Naive B cell (primary cell): ENCODE measurements at regions not wholly inside any gene's neighbourhood (a gene's known extent, or its start where the extent isn't known, plus 50 kb on each side); places are given as distances from the start of the nearest gene placed in this dataset.
A peak's percentile ranks its signal among the peaks of the same experiment; 100 is the strongest.

Experiments
- ATAC-seq, 2 donors: fragments of 150-1000 bp; cut with Tn5 transposase; 2 replicates each; pipeline ENCODE4 v1.10.0; 2021; ENCODE audit warnings: low read depth in 2 of 2, mild to moderate bottlenecking in 2 of 2, moderate library complexity in 2 of 2
- DNase-seq: peaks from one replicate; pipeline ENCODE4 v3.0.0; 2022
- H3K27ac Mint-ChIP-seq, 6 donors: one replicate each; pipeline ENCODE4 v1.8.0; 2020 to 2022; ENCODE audit warnings: mild to moderate bottlenecking in 6 of 6, mixed read lengths in 6 of 6, moderate library complexity in 5 of 6, inconsistent platforms in 2 of 6
- H3K27me3 Mint-ChIP-seq, 3 donors: one replicate each; pipeline ENCODE4 v1.8.0; 2021 to 2022; ENCODE audit warnings: mixed read lengths in 3 of 3, mild to moderate bottlenecking in 1 of 3
- H3K36me3 Mint-ChIP-seq, 2 donors: one replicate each; pipeline ENCODE4 v1.8.0; 2020 to 2022; ENCODE audit warnings: mixed read lengths in 2 of 2, inconsistent platforms in 1 of 2, mild to moderate bottlenecking in 1 of 2
- H3K4me1 Mint-ChIP-seq, 3 donors: one replicate each; pipeline ENCODE4 v1.8.0; 2020 to 2022; ENCODE audit warnings: mixed read lengths in 3 of 3, inconsistent platforms in 1 of 3, mild to moderate bottlenecking in 1 of 3, moderate library complexity in 1 of 3
- H3K4me3 Mint-ChIP-seq, 8 donors: one replicate each; pipeline ENCODE4 v1.8.0; 2020 to 2022; ENCODE audit warnings: mild to moderate bottlenecking in 8 of 8, mixed read lengths in 8 of 8, moderate library complexity in 8 of 8, inconsistent platforms in 2 of 8
- H3K9me3 Mint-ChIP-seq, 7 donors: one replicate each; pipeline ENCODE4 v1.8.0; 2020 to 2022; ENCODE audit warnings: mixed read lengths in 7 of 7, mild to moderate bottlenecking in 5 of 7, inconsistent platforms in 2 of 7, moderate library complexity in 1 of 7

DNA sequence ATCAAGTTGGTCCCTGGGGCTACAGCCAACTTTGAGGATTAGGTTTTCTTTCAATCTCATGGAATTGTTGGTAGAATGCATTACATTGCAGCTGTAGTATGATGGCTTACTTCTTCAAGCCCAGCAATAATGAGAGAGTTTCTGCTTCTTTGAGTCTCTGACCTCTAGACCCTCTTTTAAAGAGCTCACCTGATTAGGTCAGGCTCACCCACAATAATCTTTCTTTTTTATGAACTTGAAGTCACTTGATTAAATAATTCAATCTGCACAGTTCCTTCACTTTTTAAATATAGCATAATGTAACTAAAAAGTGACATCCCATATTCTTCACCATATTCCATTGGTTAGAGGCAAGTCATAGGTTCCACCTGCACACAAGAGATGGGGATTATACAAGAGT is 547.5 kb upstream of the CT83 start:
- DNase-seq (no peak), ATAC-seq (no peak)
- H3K27me3 Mint-ChIP-seq: no peaks in the 10 kb centered on the region
- no peaks in the 10 kb centered on the region for H3K4me1 Mint-ChIP-seq
- H3K36me3 Mint-ChIP-seq: no peaks in the 10 kb centered on the region
- H3K27ac Mint-ChIP-seq: no peak overlapping the region
- no peak overlapping the region for H3K4me3 Mint-ChIP-seq
- peaks cover 0 to 7% (median 5%) of the 10 kb centered on the region in 7 donors for H3K9me3 Mint-ChIP-seq

DNA sequence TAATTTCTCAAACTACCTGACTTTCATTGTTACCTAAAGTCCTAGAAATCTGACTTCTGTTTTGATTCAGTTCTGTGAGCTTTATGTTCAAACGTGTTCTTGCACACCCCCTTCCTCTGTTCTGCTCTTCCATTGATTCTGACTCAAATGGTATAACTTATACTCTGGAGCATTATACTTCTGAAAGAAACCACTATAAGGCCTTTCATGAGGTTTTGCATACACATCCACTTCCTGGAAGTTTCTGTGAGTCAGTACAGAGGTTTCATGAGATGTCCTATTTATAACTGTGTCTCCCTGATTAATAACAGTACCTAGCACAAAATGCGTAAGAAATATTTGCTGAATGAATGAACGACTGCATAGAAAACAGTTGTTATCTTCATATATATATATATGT is 540.2 kb upstream of the CT83 start:
- Mint-ChIP-seq H3K4me3 (no peak overlapping the region), H3K36me3 (no peaks in the 10 kb centered on the region), H3K27me3 (no peaks in the 10 kb centered on the region), H3K4me1 (no peaks in the 10 kb centered on the region), H3K27ac (no peak overlapping the region), H3K9me3 (peaks cover 0 to 13% (median 0%) of the 10 kb centered on the region in 7 donors)
- no peak for DNase-seq
- no peak for ATAC-seq

- no peak overlapping the region for H3K27ac Mint-ChIP-seq
- DNase-seq (no peak), ATAC-seq (no peak)
- H3K4me3 Mint-ChIP-seq: no peak overlapping the region
- no peaks in the 10 kb centered on the region for H3K4me1 Mint-ChIP-seq
- no peaks in the 10 kb centered on the region for H3K36me3 Mint-ChIP-seq
- no peaks in the 10 kb centered on the region for H3K27me3 Mint-ChIP-seq
- H3K9me3 Mint-ChIP-seq: peaks cover 2 to 15% (median 5%) of the 10 kb centered on the region in 7 donors
Measured at GRCh38 chrX:116975517-116975916, 512.7 kb upstream of the CT83 start.

DNA sequence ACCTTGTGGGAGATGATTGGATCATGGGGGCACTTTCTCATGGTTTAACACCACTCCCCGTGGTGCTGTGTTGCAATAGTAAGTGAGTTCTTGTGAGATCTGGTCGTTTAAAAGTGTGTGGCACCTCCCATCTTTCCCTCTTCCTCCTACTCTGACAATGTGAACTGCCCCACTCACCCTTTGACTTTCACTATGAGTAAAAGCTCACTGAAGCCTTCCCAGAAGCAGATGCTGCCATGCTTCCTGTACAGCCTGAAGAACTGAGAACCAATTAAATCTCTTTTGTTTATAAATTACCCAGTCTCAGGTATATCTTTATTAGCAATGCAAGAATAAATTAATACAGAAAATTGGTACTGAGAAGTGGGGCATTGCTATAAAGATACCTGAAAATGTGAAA is 509.6 kb upstream of the CT83 start:
- H3K4me1 Mint-ChIP-seq: no peaks in the 10 kb centered on the region
- no peak overlapping the region for H3K27ac Mint-ChIP-seq
- DNase-seq: no peak
- H3K4me3 Mint-ChIP-seq: no peak overlapping the region
- no peaks in the 10 kb centered on the region for H3K27me3 Mint-ChIP-seq
- ATAC-seq: no peak
- H3K9me3 Mint-ChIP-seq: peaks cover 0 to 9% (median 3%) of the 10 kb centered on the region in 7 donors
- no peaks in the 10 kb centered on the region for H3K36me3 Mint-ChIP-seq

GRCh38 chrX:116961872-116962582 is 499.3 kb upstream of the CT83 start:
- Mint-ChIP-seq H3K36me3 (no peaks in the 10 kb centered on the region), H3K4me3 (peak overlapping the region in 1 of 8 donors; percentile 16), H3K27me3 (no peaks in the 10 kb centered on the region), H3K27ac (no peak overlapping the region), H3K9me3 (peaks cover 0 to 11% (median 3%) of the 10 kb centered on the region in 7 donors), H3K4me1 (no peaks in the 10 kb centered on the region)
- ATAC-seq (no peak), DNase-seq (no peak)

DNA sequence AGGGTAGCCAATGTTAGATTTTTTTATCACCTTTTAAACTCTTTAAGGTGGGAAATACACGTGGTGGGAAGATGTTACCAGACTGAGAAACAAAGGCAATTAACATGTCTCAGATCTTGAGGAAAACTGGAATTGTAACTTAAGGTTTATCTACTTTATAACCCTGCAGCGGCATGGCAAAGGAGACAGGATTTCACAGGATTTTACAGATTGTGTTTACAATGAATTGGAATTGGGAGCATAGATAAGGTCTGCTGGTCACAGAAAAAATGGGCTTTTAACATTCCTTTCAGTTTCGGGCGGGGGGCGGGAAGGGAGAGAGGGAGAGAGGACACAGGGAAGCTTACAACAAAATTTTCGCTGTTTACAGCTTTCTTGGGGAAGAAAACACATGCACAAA is 467.5 kb upstream of the CT83 start:
- no peak overlapping the region for H3K4me3 Mint-ChIP-seq

GRCh38 chrX:116897526-116897925 is 434.8 kb upstream of the CT83 start:
- DNase-seq (no peak), ATAC-seq (no peak)
- Mint-ChIP-seq H3K4me1 (no peaks in the 10 kb centered on the region), H3K4me3 (no peak overlapping the region), H3K27ac (no peak overlapping the region), H3K27me3 (no peaks in the 10 kb centered on the region), H3K36me3 (no peaks in the 10 kb centered on the region), H3K9me3 (peaks cover 0 to 46% (median 7%) of the 10 kb centered on the region in 7 donors)

More for the DNA sequence above, 467.5 kb upstream of the CT83 start:
- DNase-seq (no peak), ATAC-seq (no peak)
- Mint-ChIP-seq H3K27ac (no peak overlapping the region), H3K4me1 (no peaks in the 10 kb centered on the region), H3K27me3 (no peaks in the 10 kb centered on the region), H3K36me3 (no peaks in the 10 kb centered on the region), H3K9me3 (peaks cover 0 to 3% (median 0%) of the 10 kb centered on the region in 7 donors)

- no peaks in the 10 kb centered on the region for H3K4me1 Mint-ChIP-seq
- H3K36me3 Mint-ChIP-seq: no peaks in the 10 kb centered on the region
- no peaks in the 10 kb centered on the region for H3K27me3 Mint-ChIP-seq
- DNase-seq (no peak), ATAC-seq (no peak)
- H3K4me3 Mint-ChIP-seq: no peak overlapping the region
- no peak overlapping the region for H3K27ac Mint-ChIP-seq
- peaks cover 2 to 15% (median 5%) of the 10 kb centered on the region in 7 donors for H3K9me3 Mint-ChIP-seq
Measured at GRCh38 chrX:116881961-116882360, 419.2 kb upstream of the CT83 start.

GRCh38 chrX:116873671-116874070 is 410.9 kb upstream of the CT83 start:
- Mint-ChIP-seq H3K27me3 (no peaks in the 10 kb centered on the region), H3K9me3 (peaks cover 0 to 2% (median 0%) of the 10 kb centered on the region in 7 donors), H3K4me1 (no peaks in the 10 kb centered on the region), H3K4me3 (no peak overlapping the region), H3K27ac (no peak overlapping the region), H3K36me3 (no peaks in the 10 kb centered on the region)
- DNase-seq: no peak
- no peak for ATAC-seq

GRCh38 chrX:116872931-116873330 is 410.2 kb upstream of the CT83 start:
- H3K4me3 Mint-ChIP-seq: no peak overlapping the region
- no peaks in the 10 kb centered on the region for H3K27me3 Mint-ChIP-seq
- no peaks in the 10 kb centered on the region for H3K4me1 Mint-ChIP-seq
- DNase-seq (no peak), ATAC-seq (no peak)
- H3K27ac Mint-ChIP-seq: no peak overlapping the region
- H3K36me3 Mint-ChIP-seq: no peaks in the 10 kb centered on the region
- peaks cover 0 to 2% (median 0%) of the 10 kb centered on the region in 7 donors for H3K9me3 Mint-ChIP-seq

DNA sequence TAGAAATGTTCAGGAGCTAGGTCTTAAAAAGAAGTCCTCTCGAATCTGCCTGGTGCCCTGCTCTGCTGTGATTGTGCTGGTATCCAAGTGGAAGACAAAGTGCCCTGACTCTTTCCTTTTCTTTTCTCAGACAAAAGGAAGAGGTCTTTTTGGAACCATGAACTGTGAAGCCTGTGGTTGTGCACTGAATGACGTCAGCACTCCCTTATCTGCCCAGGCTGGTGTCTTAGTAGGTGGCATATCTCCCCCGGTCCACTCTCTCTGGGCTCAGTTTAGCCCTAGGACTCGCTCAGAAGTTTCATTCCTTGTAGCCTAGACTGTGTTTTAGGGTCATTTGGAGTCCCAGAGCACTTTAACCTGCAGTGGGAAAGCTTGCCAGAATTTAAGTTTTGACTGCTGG is 400.3 kb upstream of the CT83 start:
- no peaks in the 10 kb centered on the region for H3K36me3 Mint-ChIP-seq
- no peaks in the 10 kb centered on the region for H3K27me3 Mint-ChIP-seq
- H3K4me3 Mint-ChIP-seq: no peak overlapping the region
- no peak for ATAC-seq
- no peak for DNase-seq
- no peak overlapping the region for H3K27ac Mint-ChIP-seq
- peaks cover 0 to 4% (median 0%) of the 10 kb centered on the region in 7 donors for H3K9me3 Mint-ChIP-seq
- no peaks in the 10 kb centered on the region for H3K4me1 Mint-ChIP-seq

DNA sequence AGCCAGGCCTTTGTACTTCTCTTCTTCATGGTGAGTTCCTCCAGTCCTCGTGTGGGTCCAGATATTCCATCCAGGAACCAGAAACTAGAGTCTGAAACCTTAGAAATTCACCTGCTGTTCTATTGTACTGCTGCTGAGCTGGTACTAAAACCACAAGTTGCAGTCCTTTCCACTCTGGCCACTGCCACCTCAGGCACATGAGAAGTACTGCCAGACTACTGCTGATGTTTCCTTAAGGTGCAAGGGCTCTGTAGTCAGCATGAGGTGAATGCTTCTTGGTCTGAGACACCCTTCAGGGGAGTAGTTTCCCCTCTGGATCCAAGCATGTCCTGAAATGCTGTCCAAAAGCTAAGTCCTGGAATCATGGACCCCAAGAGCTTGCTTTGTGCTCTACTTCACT is 399.6 kb upstream of the CT83 start:
- DNase-seq: no peak
- no peaks in the 10 kb centered on the region for H3K36me3 Mint-ChIP-seq
- ATAC-seq: no peak
- H3K9me3 Mint-ChIP-seq: peaks cover 0 to 4% (median 0%) of the 10 kb centered on the region in 7 donors
- H3K4me3 Mint-ChIP-seq: no peak overlapping the region
- no peak overlapping the region for H3K27ac Mint-ChIP-seq
- H3K4me1 Mint-ChIP-seq: no peaks in the 10 kb centered on the region
- H3K27me3 Mint-ChIP-seq: no peaks in the 10 kb centered on the region

GRCh38 chrX:116841290-116841689 is 378.5 kb upstream of the CT83 start:
- Mint-ChIP-seq H3K27me3 (no peaks in the 10 kb centered on the region), H3K4me3 (no peak overlapping the region), H3K36me3 (no peaks in the 10 kb centered on the region), H3K4me1 (no peaks in the 10 kb centered on the region), H3K9me3 (peaks cover 0 to 5% (median 2%) of the 10 kb centered on the region in 7 donors), H3K27ac (no peak overlapping the region)
- ATAC-seq (no peak), DNase-seq (no peak)

DNA sequence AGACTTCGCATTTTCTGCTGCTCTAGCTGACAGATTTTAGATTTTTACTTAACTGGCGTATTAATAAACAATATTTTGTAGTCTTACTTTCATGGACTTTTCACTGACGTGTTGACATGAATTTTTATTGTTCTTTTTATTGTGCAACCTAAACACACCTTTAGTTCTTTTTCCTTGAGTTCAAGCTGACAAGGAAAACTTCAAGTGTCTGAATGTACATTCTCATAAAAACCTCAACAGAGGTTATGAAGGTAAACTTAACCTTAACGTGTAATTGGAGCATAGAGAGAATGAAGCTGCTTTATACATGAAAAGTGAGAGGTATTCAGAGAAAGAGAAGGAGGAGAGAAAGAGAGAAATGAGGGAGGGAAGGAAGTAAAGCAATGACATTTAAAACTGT is 364.3 kb upstream of the CT83 start:
- H3K27ac Mint-ChIP-seq: no peak overlapping the region
- no peaks in the 10 kb centered on the region for H3K4me1 Mint-ChIP-seq
- H3K9me3 Mint-ChIP-seq: peaks cover 0 to 4% (median 0%) of the 10 kb centered on the region in 7 donors
- DNase-seq: no peak
- H3K27me3 Mint-ChIP-seq: no peaks in the 10 kb centered on the region
- H3K36me3 Mint-ChIP-seq: no peaks in the 10 kb centered on the region
- ATAC-seq: no peak
- H3K4me3 Mint-ChIP-seq: no peak overlapping the region

GRCh38 chrX:116824785-116825184 is 362.0 kb upstream of the CT83 start:
- Mint-ChIP-seq H3K4me3 (no peak overlapping the region), H3K4me1 (no peaks in the 10 kb centered on the region), H3K27ac (no peak overlapping the region), H3K27me3 (no peaks in the 10 kb centered on the region), H3K36me3 (no peaks in the 10 kb centered on the region), H3K9me3 (peaks cover 0 to 6% (median 0%) of the 10 kb centered on the region in 7 donors)
- ATAC-seq: no peak
- no peak for DNase-seq
